ENCODE measurements at regions not wholly inside any gene's neighbourhood (a gene's known extent, or its start where the extent isn't known, plus 50 kb on each side); places are given as distances from the start of the nearest gene placed in this dataset.

- Histone ChIP-seq H3K4me1 (ENCODE audit: insufficient read depth, low read length, severe bottlenecking) (no peaks in the 10 kb centered on the region), H2AFZ (ENCODE audit: low read length) (no peak overlapping the region), H3F3A (ENCODE audit: insufficient read depth, low read length) (no peaks in the 10 kb centered on the region), H3K4me3 (ENCODE audit: low read depth, low read length, poor library complexity, severe bottlenecking) (no peak overlapping the region), H3K9me3 (ENCODE audit: low read length) (no peaks in the 10 kb centered on the region), H3K27me3 (ENCODE audit: insufficient read depth, low read length) (no peaks in the 10 kb centered on the region), H3K36me3 (ENCODE audit: insufficient read depth, low read length) (no peaks in the 10 kb centered on the region), H4K20me1 (ENCODE audit: insufficient read depth, low read length) (no peaks in the 10 kb centered on the region), H3K79me2 (ENCODE audit: insufficient read depth, low read length) (no peaks in the 10 kb centered on the region), H3K27ac (ENCODE audit: low read depth, low read length, poor library complexity, severe bottlenecking) (no peak overlapping the region), H3K4me2 (ENCODE audit: low read length) (no peak overlapping the region), H3K9me2 (ENCODE audit: low read depth, low read length) (no peaks in the 10 kb centered on the region), H3K9ac (ENCODE audit: low read length) (no peak overlapping the region)
- no peak for TF ChIP-seq CTCF (IDR thresholded peaks at IDR 0.05; ENCODE audit: low read length)
Observed at GRCh38 chr4:81906905-81907304, 435.2 kb upstream of the RASGEF1B start.

DNA sequence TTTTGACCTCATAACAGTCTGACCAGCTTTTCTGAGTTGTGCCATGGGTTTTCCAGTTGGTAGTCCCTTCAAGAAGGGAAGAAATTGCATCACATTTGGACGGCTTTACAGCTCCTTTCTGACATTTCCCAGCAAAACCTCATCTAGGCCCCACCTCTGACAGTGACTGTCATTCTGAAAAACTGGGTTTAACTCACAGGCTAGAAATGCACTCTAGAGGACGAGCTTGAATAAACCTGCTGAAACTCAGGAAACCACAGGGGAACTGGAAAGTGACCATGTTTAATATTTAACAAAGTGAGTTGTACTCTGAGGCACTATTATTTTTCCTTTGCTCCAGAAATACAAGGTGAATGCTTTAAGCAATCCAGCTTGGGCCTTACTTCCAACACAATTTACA, 434.3 kb upstream of the RASGEF1B start:
- TF ChIP-seq EZH2 (IDR thresholded peaks at IDR 0.05; ENCODE audit: borderline replicate concordance, low read length) (no peak), CTCF (IDR thresholded peaks at IDR 0.05; ENCODE audit: low read length) (no peak)
- Histone ChIP-seq H3K36me3 (ENCODE audit: insufficient read depth, low read length) (no peaks in the 10 kb centered on the region), H3K4me3 (ENCODE audit: low read depth, low read length, poor library complexity, severe bottlenecking) (no peak overlapping the region), H3K4me1 (ENCODE audit: insufficient read depth, low read length, severe bottlenecking) (no peaks in the 10 kb centered on the region), H4K20me1 (ENCODE audit: insufficient read depth, low read length) (no peaks in the 10 kb centered on the region), H3K27me3 (ENCODE audit: insufficient read depth, low read length) (no peaks in the 10 kb centered on the region), H3K27ac (ENCODE audit: low read depth, low read length, poor library complexity, severe bottlenecking) (no peak overlapping the region), H3K79me2 (ENCODE audit: insufficient read depth, low read length) (no peaks in the 10 kb centered on the region), H3K9me2 (ENCODE audit: low read depth, low read length) (no peaks in the 10 kb centered on the region), H2AFZ (ENCODE audit: low read length) (no peak overlapping the region), H3F3A (ENCODE audit: insufficient read depth, low read length) (no peaks in the 10 kb centered on the region), H3K9me3 (ENCODE audit: low read length) (no peaks in the 10 kb centered on the region), H3K4me2 (ENCODE audit: low read length) (no peak overlapping the region), H3K9ac (ENCODE audit: low read length) (no peak overlapping the region)

- Histone ChIP-seq H3K4me1 (ENCODE audit: insufficient read depth, low read length, severe bottlenecking) (no peaks in the 10 kb centered on the region), H4K20me1 (ENCODE audit: insufficient read depth, low read length) (no peaks in the 10 kb centered on the region), H3K9me2 (ENCODE audit: low read depth, low read length) (no peaks in the 10 kb centered on the region), H3K79me2 (ENCODE audit: insufficient read depth, low read length) (no peaks in the 10 kb centered on the region), H3K27ac (ENCODE audit: low read depth, low read length, poor library complexity, severe bottlenecking) (no peak overlapping the region), H3K9me3 (ENCODE audit: low read length) (no peaks in the 10 kb centered on the region), H3K4me2 (ENCODE audit: low read length) (no peak overlapping the region), H3K36me3 (ENCODE audit: insufficient read depth, low read length) (no peaks in the 10 kb centered on the region), H3F3A (ENCODE audit: insufficient read depth, low read length) (no peaks in the 10 kb centered on the region), H3K9ac (ENCODE audit: low read length) (no peak overlapping the region), H3K4me3 (ENCODE audit: low read depth, low read length, poor library complexity, severe bottlenecking) (no peak overlapping the region), H2AFZ (ENCODE audit: low read length) (no peak overlapping the region), H3K27me3 (ENCODE audit: insufficient read depth, low read length) (no peaks in the 10 kb centered on the region)
- no peak for TF ChIP-seq CTCF (IDR thresholded peaks at IDR 0.05; ENCODE audit: low read length)
- no peak for TF ChIP-seq EZH2 (IDR thresholded peaks at IDR 0.05; ENCODE audit: borderline replicate concordance, low read length)
Observed at GRCh38 chr4:81904121-81904520, 432.4 kb upstream of the RASGEF1B start.

All from OCI-LY1 (cell line).